Cardiac fibroblast (primary cell): ENCODE measurements at regions not wholly inside any gene's neighbourhood (a gene's known extent, or its start where the extent isn't known, plus 50 kb on each side); places are given as distances from the start of the nearest gene placed in this dataset.

ENCODE experiments used
- DNase-seq, 2 donors: peaks; one replicate each; pipeline versions ENCODE4 v3.0.0 to v3.0.0-alpha.2; 2010; ENCODE audit warnings: low read depth in 2 of 2
- H3K4me3 ChIP-seq, 2 donors: replicated peaks in 1 of 2; 1 replicate in 1 of 2; 2 replicates in 1 of 2; pipeline ENCODE4 v1.5.1; 2011; ENCODE audit warnings: low read depth in 2 of 2, low read length in 2 of 2, mild to moderate bottlenecking in 2 of 2, moderate library complexity in 1 of 2
- CTCF ChIP-seq: IDR thresholded peaks from one replicate; pipeline ENCODE4 v1.5.1; 2011; ENCODE audit warnings: low read depth, mild to moderate bottlenecking, low read length, inconsistent platforms

GRCh38 chr16:85249418-85250146, 137.3 kb upstream of the CIBAR2 start:
- DNase-seq, result no peak
- no peak for TF ChIP-seq CTCF
- H3K4me3 ChIP-seq, result no peak overlapping the region

GRCh38 chr16:85250147-85250463, 137.8 kb upstream of the CIBAR2 start:
- no peak overlapping the region for H3K4me3 ChIP-seq
- DNase-seq, result no peak
- TF ChIP-seq CTCF, result no peak

GRCh38 chr16:85250609-85251223, 138.4 kb upstream of the CIBAR2 start:
- peak in 1 of 2 donors; percentile 73 for DNase-seq
- TF ChIP-seq CTCF, result no peak
- no peak overlapping the region for H3K4me3 ChIP-seq

- no peak for TF ChIP-seq CTCF
- no peak for DNase-seq
- no peak overlapping the region for H3K4me3 ChIP-seq
These were observed 139.0 kb upstream of the CIBAR2 start for GRCh38 chr16:85251225-85251760.

GRCh38 chr16:85252014-85252413, 139.7 kb upstream of the CIBAR2 start:
- no peak for DNase-seq
- no peak for TF ChIP-seq CTCF
- no peak overlapping the region for H3K4me3 ChIP-seq

GRCh38 chr16:85252461-85252860, 140.2 kb upstream of the CIBAR2 start:
- no peak overlapping the region for H3K4me3 ChIP-seq
- no peak for DNase-seq
- TF ChIP-seq CTCF, result no peak
